WTC11 (cell line): ENCODE measurements at regions not wholly inside any gene's neighbourhood (a gene's known extent, or its start where the extent isn't known, plus 50 kb on each side); places are given as distances from the start of the nearest gene placed in this dataset.

ENCODE experiments used
- ATAC-seq: fragments of 200-7000 bp; cut with Tn5 transposase; 2 replicates; pipeline ENCODE4 v1.10.0; 2021; ENCODE audit warnings: mild to moderate bottlenecking, moderate library complexity
- CTCF ChIA-PET: fragments of 300-600 bp; sonication (Branson Sonifier 250); formaldehyde crosslinking; loops from one replicate; lab custom pipeline; 2021; ENCODE audit warnings: antibody characterized with exemption; lab: Charles Lee
- POLR2A ChIA-PET: fragments of 350-600 bp; sonication (Branson Sonifier 250); formaldehyde crosslinking; loops from one replicate; lab custom pipeline; 2021; ENCODE audit warnings: antibody characterized with exemption; lab: Charles Lee
- DNase-seq: peaks from one replicate; pipeline ENCODE4 v3.0.0; 2021; ENCODE audit warnings: low spot score
- H3K27ac Mint-ChIP-seq: 2 replicates; pipeline ENCODE4 v1.8.0; 2021; ENCODE audit warnings: mixed read lengths
- H3K27me3 Mint-ChIP-seq: 2 replicates; pipeline ENCODE4 v1.8.0; 2021; ENCODE audit warnings: low read depth, mild to moderate bottlenecking, moderate library complexity, mixed read lengths
- H3K36me3 Mint-ChIP-seq: 2 replicates; pipeline ENCODE4 v1.8.0; 2021; ENCODE audit warnings: mixed read lengths
- H3K4me1 Mint-ChIP-seq: 2 replicates; pipeline ENCODE4 v1.8.0; 2022; ENCODE audit warnings: mixed read lengths
- H3K4me3 Mint-ChIP-seq: 2 replicates; pipeline ENCODE4 v1.8.0; 2021; ENCODE audit warnings: mild to moderate bottlenecking, moderate library complexity, mixed read lengths
- H3K9me3 Mint-ChIP-seq: 2 replicates; pipeline ENCODE4 v1.8.0; 2021; ENCODE audit warnings: mixed read lengths
- CREM ChIP-seq: sonication (generic); formaldehyde crosslinking; IDR thresholded peaks from 2 replicates; pipeline ENCODE4 v1.8.1; 2022; ENCODE audit warnings: mild to moderate bottlenecking, missing genetic modification reagents, moderate library complexity
- ELF4 ChIP-seq: sonication (generic); formaldehyde crosslinking; IDR thresholded peaks from 2 replicates; pipeline ENCODE4 v1.8.1; 2022; ENCODE audit warnings: low read depth, mild to moderate bottlenecking, moderate library complexity, missing genetic modification reagents
- FOXJ3 ChIP-seq: sonication (generic); formaldehyde crosslinking; IDR thresholded peaks from 2 replicates; pipeline ENCODE4 v1.9.0; 2021; ENCODE audit warnings: missing genetic modification reagents, mild to moderate bottlenecking, borderline replicate concordance
- GTF2I ChIP-seq: fragments of 250-450 bp; sonication (Bioruptor Pico); conservative IDR thresholded peaks from 2 replicates; pipeline ENCODE4 v1.4.0; 2021; ENCODE audit warnings: mild to moderate bottlenecking
- HMGA2 ChIP-seq: fragments of 250-450 bp; sonication (Bioruptor Pico); IDR thresholded peaks from 2 replicates; pipeline ENCODE4 v1.4.0; 2021; ENCODE audit warnings: mild to moderate bottlenecking, moderate library complexity
- JAZF1 ChIP-seq: fragments of 250-450 bp; sonication (Bioruptor Pico); IDR thresholded peaks from 2 replicates; pipeline ENCODE4 v1.9.0; 2021; ENCODE audit warnings: moderate library complexity, mild to moderate bottlenecking, inconsistent platforms
- JUN ChIP-seq: sonication (generic); formaldehyde crosslinking; IDR thresholded peaks from 2 replicates; pipeline ENCODE4 v1.8.0; 2023; ENCODE audit warnings: mild to moderate bottlenecking, missing genetic modification reagents
- MXD4 ChIP-seq: fragments of 250-450 bp; sonication (Bioruptor Pico); IDR thresholded peaks from 2 replicates; pipeline ENCODE4 v1.8.0; 2021; ENCODE audit warnings: mild to moderate bottlenecking, moderate library complexity, borderline replicate concordance
- MYBL2 ChIP-seq: sonication (generic); formaldehyde crosslinking; IDR thresholded peaks from 2 replicates; pipeline ENCODE4 v1.8.1; 2023; ENCODE audit warnings: mild to moderate bottlenecking, moderate library complexity, missing genetic modification reagents
- NFATC4 ChIP-seq: fragments of 250-450 bp; sonication (Bioruptor Pico); IDR thresholded peaks from 2 replicates; pipeline ENCODE4 v1.9.0; 2021; ENCODE audit warnings: mild to moderate bottlenecking
- PRRX2 ChIP-seq: fragments of 250-450 bp; sonication (Bioruptor Pico); IDR thresholded peaks from 2 replicates; pipeline ENCODE4 v1.8.0; 2021; ENCODE audit warnings: mild to moderate bottlenecking
- RELA ChIP-seq: sonication (generic); formaldehyde crosslinking; IDR thresholded peaks from 2 replicates; pipeline ENCODE4 v1.8.1; 2022; ENCODE audit warnings: missing genetic modification reagents, mild to moderate bottlenecking, borderline replicate concordance
- SMAD4 ChIP-seq: sonication (generic); formaldehyde crosslinking; IDR thresholded peaks from 2 replicates; pipeline ENCODE4 v1.8.0; 2022; ENCODE audit warnings: mild to moderate bottlenecking, missing genetic modification reagents
- SOX15 ChIP-seq: fragments of 250-450 bp; sonication (Bioruptor Pico); IDR thresholded peaks from 2 replicates; pipeline ENCODE4 v1.9.0; 2021; ENCODE audit warnings: mild to moderate bottlenecking
- TEAD4 ChIP-seq: sonication (generic); formaldehyde crosslinking; IDR thresholded peaks from 2 replicates; pipeline ENCODE4 v1.8.0; 2022; ENCODE audit warnings: mild to moderate bottlenecking, missing genetic modification reagents
- ZNF232 ChIP-seq: sonication (generic); formaldehyde crosslinking; IDR thresholded peaks from 2 replicates; pipeline ENCODE4 v1.8.0; 2022; ENCODE audit warnings: mild to moderate bottlenecking, missing genetic modification reagents
- ZNF396 ChIP-seq: fragments of 250-450 bp; sonication (Bioruptor Pico); IDR thresholded peaks from 2 replicates; pipeline ENCODE4 v1.8.0; 2021; ENCODE audit warnings: mild to moderate bottlenecking, moderate library complexity, borderline replicate concordance
- ZNF671 ChIP-seq: fragments of 250-450 bp; sonication (Bioruptor Pico); IDR thresholded peaks from 2 replicates; pipeline ENCODE4 v1.8.0; 2021; ENCODE audit warnings: mild to moderate bottlenecking
- TF ChIP-seq, protein P1 (sequence below): fragments of 250-450 bp; sonication (Bioruptor Pico); IDR thresholded peaks from 2 replicates; pipeline ENCODE4 v1.9.0; 2021; ENCODE audit warnings: moderate library complexity, mild to moderate bottlenecking, inconsistent platforms, borderline replicate concordance
- TF ChIP-seq, protein P2 (sequence below): sonication (generic); formaldehyde crosslinking; IDR thresholded peaks from 2 replicates; pipeline ENCODE4 v1.8.1; 2023; ENCODE audit warnings: mild to moderate bottlenecking, missing genetic modification reagents, moderate library complexity
- TF ChIP-seq, protein P3 (sequence below): fragments of 200-600 bp; IDR thresholded peaks from 2 replicates; pipeline ENCODE4 v1.8.0; 2022; ENCODE audit warnings: antibody characterized with exemption
- TF ChIP-seq, protein P4 (sequence below): sonication (generic); formaldehyde crosslinking; conservative IDR thresholded peaks from 2 replicates; pipeline ENCODE4 v1.8.1; 2022; ENCODE audit warnings: mild to moderate bottlenecking, missing genetic modification reagents
- TF ChIP-seq, protein P5 (sequence below): sonication (generic); formaldehyde crosslinking; IDR thresholded peaks from 2 replicates; pipeline ENCODE4 v1.8.0; 2023; ENCODE audit warnings: mild to moderate bottlenecking, missing genetic modification reagents
- TF ChIP-seq, protein P6 (sequence below): fragments of 250-450 bp; sonication (Bioruptor Pico); IDR thresholded peaks from 2 replicates; pipeline ENCODE4 v1.8.0; 2021; ENCODE audit warnings: mild to moderate bottlenecking

DNA sequence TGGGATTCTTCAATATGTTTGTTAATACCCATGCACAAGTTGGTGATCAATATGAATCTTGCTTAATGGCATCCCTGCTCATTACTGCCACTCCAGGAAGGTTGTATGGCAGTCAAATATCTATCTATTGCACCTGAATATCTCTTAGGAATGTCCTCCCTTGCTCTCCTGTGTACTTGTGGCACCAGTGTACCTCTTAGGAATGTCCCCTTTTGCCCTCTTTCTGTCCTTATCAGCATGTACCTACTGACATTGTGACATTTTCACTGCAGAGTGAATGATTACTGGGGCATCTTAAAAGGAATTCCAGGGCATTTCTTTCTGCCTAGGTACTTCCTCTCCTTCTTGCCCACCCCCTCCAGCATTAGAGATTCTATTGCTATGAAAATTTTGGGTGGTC lies 163.8 kb upstream of the CENPE start (continued):
- TF ChIP-seq NFATC4 (CRISPR knock-in tag): no peak
- no peak for TF ChIP-seq PRRX2 (CRISPR knock-in tag)
- TF ChIP-seq SMAD4 (CRISPR knock-in tag): no peak
- TF ChIP-seq, protein P1, sequence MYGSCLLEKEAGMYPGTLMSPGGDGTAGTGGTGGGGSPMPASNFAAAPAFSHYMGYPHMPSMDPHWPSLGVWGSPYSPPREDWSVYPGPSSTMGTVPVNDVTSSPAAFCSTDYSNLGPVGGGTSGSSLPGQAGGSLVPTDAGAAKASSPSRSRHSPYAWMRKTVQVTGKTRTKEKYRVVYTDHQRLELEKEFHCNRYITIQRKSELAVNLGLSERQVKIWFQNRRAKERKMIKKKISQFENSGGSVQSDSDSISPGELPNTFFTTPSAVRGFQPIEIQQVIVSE (CRISPR knock-in tag): no peak
- no peak for TF ChIP-seq RELA
- TF ChIP-seq MYBL2 (CRISPR knock-in tag): no peak
- TF ChIP-seq JAZF1 (CRISPR knock-in tag): no peak
- no peak for TF ChIP-seq CREM (CRISPR knock-in tag)
- no peak for TF ChIP-seq SOX15 (CRISPR knock-in tag)

DNA sequence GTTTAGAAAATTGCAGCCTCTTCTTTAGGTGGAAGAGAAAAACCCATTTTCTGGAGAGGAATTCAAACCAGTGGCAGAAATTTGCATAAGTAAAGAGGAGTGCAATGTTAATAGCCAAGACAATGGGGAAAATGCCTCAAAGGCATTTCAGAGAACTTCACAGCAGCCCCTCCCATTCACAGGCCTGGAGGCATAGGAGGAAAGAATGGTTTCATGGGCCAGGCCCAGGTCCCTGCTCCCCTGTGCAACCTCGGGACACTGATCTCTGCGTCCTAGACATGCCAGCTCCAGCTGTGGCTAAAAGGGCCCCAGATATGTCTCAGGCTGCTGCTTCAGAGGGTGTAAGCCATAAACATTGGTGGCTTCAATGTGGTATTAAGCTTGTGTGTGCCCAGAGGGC lies 161.8 kb upstream of the CENPE start:
- POLR2A ChIA-PET: no interaction called here

More for the DNA sequence above, 161.8 kb upstream of the CENPE start:
- CTCF ChIA-PET: no interaction called here
- ATAC-seq: no peak
- peaks cover 8% of the 10 kb centered on the region; the same call in 1 of the 2 replicates for H3K4me1 Mint-ChIP-seq
- peaks cover 65% of the 10 kb centered on the region for H3K36me3 Mint-ChIP-seq
- TF ChIP-seq ZNF671 (no peak), PRRX2 (CRISPR knock-in tag) (no peak), ZNF232 (no peak), TEAD4 (CRISPR knock-in tag) (no peak), MXD4 (CRISPR knock-in tag) (no peak), FOXJ3 (CRISPR knock-in tag) (no peak), ZNF396 (CRISPR knock-in tag) (no peak), SMAD4 (CRISPR knock-in tag) (no peak), ELF4 (no peak), HMGA2 (no peak), JUN (CRISPR knock-in tag) (no peak), GTF2I (CRISPR knock-in tag) (no peak)
- TF ChIP-seq, protein P2, sequence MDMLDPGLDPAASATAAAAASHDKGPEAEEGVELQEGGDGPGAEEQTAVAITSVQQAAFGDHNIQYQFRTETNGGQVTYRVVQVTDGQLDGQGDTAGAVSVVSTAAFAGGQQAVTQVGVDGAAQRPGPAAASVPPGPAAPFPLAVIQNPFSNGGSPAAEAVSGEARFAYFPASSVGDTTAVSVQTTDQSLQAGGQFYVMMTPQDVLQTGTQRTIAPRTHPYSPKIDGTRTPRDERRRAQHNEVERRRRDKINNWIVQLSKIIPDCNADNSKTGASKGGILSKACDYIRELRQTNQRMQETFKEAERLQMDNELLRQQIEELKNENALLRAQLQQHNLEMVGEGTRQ (CRISPR knock-in tag): no peak
- TF ChIP-seq, protein P3, sequence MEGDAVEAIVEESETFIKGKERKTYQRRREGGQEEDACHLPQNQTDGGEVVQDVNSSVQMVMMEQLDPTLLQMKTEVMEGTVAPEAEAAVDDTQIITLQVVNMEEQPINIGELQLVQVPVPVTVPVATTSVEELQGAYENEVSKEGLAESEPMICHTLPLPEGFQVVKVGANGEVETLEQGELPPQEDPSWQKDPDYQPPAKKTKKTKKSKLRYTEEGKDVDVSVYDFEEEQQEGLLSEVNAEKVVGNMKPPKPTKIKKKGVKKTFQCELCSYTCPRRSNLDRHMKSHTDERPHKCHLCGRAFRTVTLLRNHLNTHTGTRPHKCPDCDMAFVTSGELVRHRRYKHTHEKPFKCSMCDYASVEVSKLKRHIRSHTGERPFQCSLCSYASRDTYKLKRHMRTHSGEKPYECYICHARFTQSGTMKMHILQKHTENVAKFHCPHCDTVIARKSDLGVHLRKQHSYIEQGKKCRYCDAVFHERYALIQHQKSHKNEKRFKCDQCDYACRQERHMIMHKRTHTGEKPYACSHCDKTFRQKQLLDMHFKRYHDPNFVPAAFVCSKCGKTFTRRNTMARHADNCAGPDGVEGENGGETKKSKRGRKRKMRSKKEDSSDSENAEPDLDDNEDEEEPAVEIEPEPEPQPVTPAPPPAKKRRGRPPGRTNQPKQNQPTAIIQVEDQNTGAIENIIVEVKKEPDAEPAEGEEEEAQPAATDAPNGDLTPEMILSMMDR: no peak
- TF ChIP-seq, protein P4, sequence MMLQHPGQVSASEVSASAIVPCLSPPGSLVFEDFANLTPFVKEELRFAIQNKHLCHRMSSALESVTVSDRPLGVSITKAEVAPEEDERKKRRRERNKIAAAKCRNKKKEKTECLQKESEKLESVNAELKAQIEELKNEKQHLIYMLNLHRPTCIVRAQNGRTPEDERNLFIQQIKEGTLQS (CRISPR knock-in tag): no peak
- TF ChIP-seq, protein P5, sequence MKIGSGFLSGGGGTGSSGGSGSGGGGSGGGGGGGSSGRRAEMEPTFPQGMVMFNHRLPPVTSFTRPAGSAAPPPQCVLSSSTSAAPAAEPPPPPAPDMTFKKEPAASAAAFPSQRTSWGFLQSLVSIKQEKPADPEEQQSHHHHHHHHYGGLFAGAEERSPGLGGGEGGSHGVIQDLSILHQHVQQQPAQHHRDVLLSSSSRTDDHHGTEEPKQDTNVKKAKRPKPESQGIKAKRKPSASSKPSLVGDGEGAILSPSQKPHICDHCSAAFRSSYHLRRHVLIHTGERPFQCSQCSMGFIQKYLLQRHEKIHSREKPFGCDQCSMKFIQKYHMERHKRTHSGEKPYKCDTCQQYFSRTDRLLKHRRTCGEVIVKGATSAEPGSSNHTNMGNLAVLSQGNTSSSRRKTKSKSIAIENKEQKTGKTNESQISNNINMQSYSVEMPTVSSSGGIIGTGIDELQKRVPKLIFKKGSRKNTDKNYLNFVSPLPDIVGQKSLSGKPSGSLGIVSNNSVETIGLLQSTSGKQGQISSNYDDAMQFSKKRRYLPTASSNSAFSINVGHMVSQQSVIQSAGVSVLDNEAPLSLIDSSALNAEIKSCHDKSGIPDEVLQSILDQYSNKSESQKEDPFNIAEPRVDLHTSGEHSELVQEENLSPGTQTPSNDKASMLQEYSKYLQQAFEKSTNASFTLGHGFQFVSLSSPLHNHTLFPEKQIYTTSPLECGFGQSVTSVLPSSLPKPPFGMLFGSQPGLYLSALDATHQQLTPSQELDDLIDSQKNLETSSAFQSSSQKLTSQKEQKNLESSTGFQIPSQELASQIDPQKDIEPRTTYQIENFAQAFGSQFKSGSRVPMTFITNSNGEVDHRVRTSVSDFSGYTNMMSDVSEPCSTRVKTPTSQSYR (CRISPR knock-in tag): no peak
- TF ChIP-seq, protein P6, sequence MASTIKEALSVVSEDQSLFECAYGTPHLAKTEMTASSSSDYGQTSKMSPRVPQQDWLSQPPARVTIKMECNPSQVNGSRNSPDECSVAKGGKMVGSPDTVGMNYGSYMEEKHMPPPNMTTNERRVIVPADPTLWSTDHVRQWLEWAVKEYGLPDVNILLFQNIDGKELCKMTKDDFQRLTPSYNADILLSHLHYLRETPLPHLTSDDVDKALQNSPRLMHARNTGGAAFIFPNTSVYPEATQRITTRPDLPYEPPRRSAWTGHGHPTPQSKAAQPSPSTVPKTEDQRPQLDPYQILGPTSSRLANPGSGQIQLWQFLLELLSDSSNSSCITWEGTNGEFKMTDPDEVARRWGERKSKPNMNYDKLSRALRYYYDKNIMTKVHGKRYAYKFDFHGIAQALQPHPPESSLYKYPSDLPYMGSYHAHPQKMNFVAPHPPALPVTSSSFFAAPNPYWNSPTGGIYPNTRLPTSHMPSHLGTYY (CRISPR knock-in tag): no peak
- no peak overlapping the region for H3K27ac Mint-ChIP-seq
- H3K27me3 Mint-ChIP-seq: peaks cover 9% of the 10 kb centered on the region
- no peak for DNase-seq
- no peak overlapping the region for H3K4me3 Mint-ChIP-seq
- H3K9me3 Mint-ChIP-seq: peaks cover 69% of the 10 kb centered on the region
